OCI-LY1 (cell line): ENCODE measurements at regions not wholly inside any gene's neighbourhood (a gene's known extent, or its start where the extent isn't known, plus 50 kb on each side); places are given as distances from the start of the nearest gene placed in this dataset.

Experiments used
- CTCF ChIP-seq: fragments of 200-600 bp; sonication (generic), shearing (Covaris generic); IDR thresholded peaks from 2 replicates; pipeline ENCODE4 v1.5.1; 2017; ENCODE audit warnings: mild to moderate bottlenecking, antibody characterized with exemption, low read length, moderate library complexity, mixed read lengths
- EZH2 ChIP-seq: fragments of 200-600 bp; sonication (generic), shearing (Covaris generic); IDR thresholded peaks from 2 replicates; pipeline ENCODE4 v1.8.0; 2017; ENCODE audit warnings: borderline replicate concordance, mixed run types, mild to moderate bottlenecking, antibody characterized with exemption, low read length, moderate library complexity, mixed read lengths

- TF ChIP-seq CTCF (no peak), EZH2 (no peak)
Measured at GRCh38 chr18:24630346-24630880, 170.0 kb downstream of the HRH4 start.
